ENCODE measurements at regions not wholly inside any gene's neighbourhood (a gene's known extent, or its start where the extent isn't known, plus 50 kb on each side); places are given as distances from the start of the nearest gene placed in this dataset.

DNA sequence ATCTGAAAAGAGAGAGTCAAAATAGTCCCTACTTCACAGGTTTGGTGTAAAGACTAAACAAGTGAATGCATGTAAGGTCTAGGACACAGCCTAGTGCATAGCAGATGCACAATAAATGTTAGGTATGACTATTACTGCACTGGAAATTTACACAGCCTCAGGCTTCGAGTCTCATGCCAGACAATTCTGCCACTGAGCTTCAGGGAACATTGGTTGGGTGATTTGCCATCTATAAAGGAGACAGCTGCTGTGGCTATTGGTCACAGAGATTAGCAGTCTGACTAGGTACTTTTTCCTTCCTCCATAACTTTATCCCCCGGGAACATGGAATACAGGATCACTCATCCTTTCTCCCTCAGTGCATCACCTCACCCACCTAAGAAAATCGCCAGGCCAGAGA, 89.2 kb downstream of the FAM124B start:
- Histone ChIP-seq H3K9ac (replicated peaks; ENCODE audit: extremely low read depth, insufficient read depth, low read length) (no peak overlapping the region), H4K20me1 (replicated peaks; ENCODE audit: control insufficient read depth, extremely low read depth, insufficient read depth, low read length) (no peaks in the 10 kb centered on the region), H3K4me2 (ENCODE audit: insufficient read depth, low read length) (no peak overlapping the region), H3K79me2 (ENCODE audit: control insufficient read depth, insufficient read depth, low read length) (no peaks in the 10 kb centered on the region), H3K9me3 (replicated peaks; ENCODE audit: control insufficient read depth, insufficient read depth, low read length) (no peaks in the 10 kb centered on the region), H3K4me3 (replicated peaks in 1 of 3; ENCODE audit: insufficient read depth in 1 of 3, low read depth in 1 of 3, low read length in 3 of 3) (no peak overlapping the region), H3K4me1 (ENCODE audit: control insufficient read depth, extremely low read depth, insufficient read depth, low read length) (no peaks in the 10 kb centered on the region), H3K27ac (ENCODE audit: insufficient read depth, low read depth, low read length) (no peak overlapping the region), H2AFZ (ENCODE audit: low read depth, low read length) (no peak overlapping the region), H3K9me1 (replicated peaks; ENCODE audit: control insufficient read depth, extremely low read depth, insufficient read depth, low read length) (no peaks in the 10 kb centered on the region), H3K36me3 (ENCODE audit: control insufficient read depth in 2 of 2, extremely low read depth in 1 of 2, insufficient read depth in 2 of 2, low read length in 2 of 2) (no peaks in the 10 kb centered on the region), H3K27me3 (ENCODE audit: control insufficient read depth in 2 of 2, insufficient read depth in 2 of 2, low read length in 2 of 2) (peaks cover 3% of the 10 kb centered on the region in 2 experiments)
- dilution Hi-C loops (cut with MboI; ENCODE audit: extremely low pct_ligation_motif_present, low sequenced_read_pairs) (no loop called here), intact Hi-C loops (cut with micrococcal nuclease) (no loop called here)
- ChIA-PET POLR2A (no interaction called here), CTCF (no interaction called here)
- no TSS peak for BruUV-seq (replicated peaks)
- no peak for TF ChIP-seq POLR2AphosphoS5 (IDR thresholded peaks at IDR 0.05; ENCODE audit: insufficient read depth, low read depth, low read length)
- TF ChIP-seq, protein P1, sequence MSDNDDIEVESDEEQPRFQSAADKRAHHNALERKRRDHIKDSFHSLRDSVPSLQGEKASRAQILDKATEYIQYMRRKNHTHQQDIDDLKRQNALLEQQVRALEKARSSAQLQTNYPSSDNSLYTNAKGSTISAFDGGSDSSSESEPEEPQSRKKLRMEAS (IDR thresholded peaks at IDR 0.05; ENCODE audit: insufficient read depth, insufficient read length) = no peak
- no peak for TF ChIP-seq CTCF (IDR thresholded peaks at IDR 0.05; ENCODE audit: extremely low read depth in 1 of 2, insufficient read depth in 1 of 2, low read depth in 1 of 2, low read length in 2 of 2)
- TF ChIP-seq JUN (IDR thresholded peaks at IDR 0.05; ENCODE audit: borderline replicate concordance, insufficient read depth, insufficient read length, low read depth) = no peak
- no peak for TF ChIP-seq GATA2 (IDR thresholded peaks at IDR 0.05; ENCODE audit: insufficient read depth, insufficient read length, low read depth, low read length)
- TF ChIP-seq MYC (IDR thresholded peaks at IDR 0.05; ENCODE audit: low read depth, low read length) = no peak
- no peak for TF ChIP-seq EZH2 (IDR thresholded peaks at IDR 0.05; ENCODE audit: borderline replicate concordance, low read depth, low read length, severe bottlenecking)
- no peak for TF ChIP-seq FOS (IDR thresholded peaks at IDR 0.05; ENCODE audit: borderline replicate concordance, insufficient read depth, low read length)
- TF ChIP-seq POLR2A (IDR thresholded peaks at IDR 0.05; ENCODE audit: low read depth, low read length) = no peak
- no peak for FAIRE-seq
- DNase-seq (ENCODE audit: low read depth, low spot score) = no peak

All from endothelial cell of umbilical vein (primary cell).